Liver (tissue), 3 donors: ENCODE measurements at regions not wholly inside any gene's neighbourhood (a gene's known extent, or its start where the extent isn't known, plus 50 kb on each side); places are given as distances from the start of the nearest gene placed in this dataset.

Source experiments
- ATF3 ChIP-seq: IDR thresholded peaks from 2 replicates; pipeline ENCODE4 v1.6.1; 2016; ENCODE audit warnings: antibody characterized with exemption
- CTCF ChIP-seq: fragments of 150-350 bp; IDR thresholded peaks from 2 replicates; pipeline ENCODE4 v1.5.1; 2017; ENCODE audit warnings: improper control_type of control experiment, low read depth, low read length; ENCODE audit not compliant: missing input control
- GABPA ChIP-seq, 2 donors: IDR thresholded peaks in 1 of 2; conservative IDR thresholded peaks in 1 of 2; 2 replicates each; pipeline ENCODE4 v1.6.1; 2016; ENCODE audit warnings: antibody characterized with exemption in 2 of 2, mild to moderate bottlenecking in 1 of 2, moderate library complexity in 1 of 2
- HNF4A ChIP-seq, 2 donors: conservative IDR thresholded peaks; 2 replicates each; pipeline ENCODE4 v1.6.1; 2016; ENCODE audit warnings: antibody characterized with exemption in 2 of 2, mild to moderate bottlenecking in 2 of 2
- JUND ChIP-seq, 2 donors: IDR thresholded peaks; 2 replicates each; pipeline ENCODE4 v1.6.1; 2016; ENCODE audit warnings: antibody characterized with exemption in 2 of 2
- MAX ChIP-seq: IDR thresholded peaks from 2 replicates; pipeline ENCODE4 v1.6.1; 2016; ENCODE audit warnings: antibody characterized with exemption
- SP1 ChIP-seq: IDR thresholded peaks from 2 replicates; pipeline ENCODE4 v1.6.1; 2018; ENCODE audit warnings: antibody characterized with exemption, mild to moderate bottlenecking
- donor health status: healthy.
- donor health status: healthy.

GRCh38 chr2:49813208-49813607 is 658.9 kb upstream of the FSHR start:
- TF ChIP-seq JUND (IDR thresholded peaks at IDR 0.05) (no peak), CTCF (no peak), MAX (no peak), SP1 (no peak), GABPA (IDR thresholded peaks at IDR 0.05 in 1 of 2, conservative IDR thresholded peaks at IDR 0.05 in 1 of 2) (no peak), ATF3 (no peak), HNF4A (conservative IDR thresholded peaks at IDR 0.05) (no peak)
